Endothelial cell of umbilical vein (primary cell): ENCODE measurements at regions not wholly inside any gene's neighbourhood (a gene's known extent, or its start where the extent isn't known, plus 50 kb on each side); places are given as distances from the start of the nearest gene placed in this dataset.

Experiments
- BruUV-seq: library from RNA; stranded (reverse); fragments of 400-500 nt; replicated peaks from 2 replicates; lab custom pipeline; 2021; lab: Mats Ljungman, UMichigan
- CTCF ChIA-PET: fragments of 300-600, 350-600 bp; sonication (Branson Sonifier 250); formaldehyde crosslinking; loops from one replicate; lab custom pipeline; 2021; ENCODE audit warnings: antibody characterized with exemption, inconsistent platforms; lab: Charles Lee
- POLR2A ChIA-PET: fragments of 300-600, 350-600 bp; sonication (Branson Sonifier 250); formaldehyde crosslinking; loops from one replicate; lab custom pipeline; 2021; ENCODE audit warnings: antibody characterized with exemption, inconsistent platforms; lab: Charles Lee
- DNase-seq: peaks from one replicate; pipeline ENCODE4 v3.0.0-alpha.2; 2011; ENCODE audit warnings: low read depth, low spot score
- FAIRE-seq: peaks from 2 replicates; lab custom pipeline; 2011; peaks lifted over from hg19 to GRCh38; lab: Jason Lieb, UNC
- H2AFZ ChIP-seq: 2 replicates; pipeline ENCODE4 v1.6.0; 2012; ENCODE audit warnings: low read depth, low read length, control low read depth, inconsistent platforms
- H3K27ac ChIP-seq: 2 replicates; pipeline ENCODE4 v1.5.1; 2011; ENCODE audit warnings: low read depth, mild to moderate bottlenecking, control low read depth, low read length, moderate library complexity; ENCODE audit not compliant: insufficient read depth
- H3K27me3 ChIP-seq, 2 experiments: 2 replicates each; pipeline versions ENCODE4 v1.6.0 to v1.6.1; 2011; ENCODE audit warnings: low read length in 2 of 2, mixed read lengths in 1 of 2; ENCODE audit not compliant: control insufficient read depth in 2 of 2, insufficient read depth in 2 of 2
- H3K36me3 ChIP-seq, 2 experiments: 2 replicates in 1 of 2; 3 replicates in 1 of 2; pipeline ENCODE4 v1.5.1; 2011; ENCODE audit warnings: low read length in 2 of 2, mild to moderate bottlenecking in 1 of 2, moderate library complexity in 1 of 2; ENCODE audit not compliant: control insufficient read depth in 2 of 2, insufficient read depth in 2 of 2; ENCODE audit errors: extremely low read depth in 1 of 2
- H3K4me1 ChIP-seq: 3 replicates; pipeline ENCODE4 v1.5.1; 2011; ENCODE audit warnings: mild to moderate bottlenecking, low read length; ENCODE audit not compliant: control insufficient read depth, insufficient read depth; ENCODE audit errors: extremely low read depth
- H3K4me2 ChIP-seq: 2 replicates; pipeline ENCODE4 v1.6.1; 2011; ENCODE audit warnings: low read length, control low read depth, mixed read lengths; ENCODE audit not compliant: insufficient read depth
- H3K4me3 ChIP-seq, 3 experiments: fragments of 200-600 bp in 1 of 3; sonication (generic), shearing (Covaris generic) in 1 of 3; replicated peaks in 1 of 3; 2 replicates each; pipeline ENCODE4 v1.5.1; 2011 to 2016; ENCODE audit warnings: control low read depth in 3 of 3, low read length in 3 of 3, mild to moderate bottlenecking in 2 of 3, inconsistent platforms in 1 of 3, low read depth in 1 of 3, moderate library complexity in 1 of 3; ENCODE audit not compliant: insufficient read depth in 1 of 3
- H3K79me2 ChIP-seq: 2 replicates; pipeline ENCODE4 v1.6.0; 2012; ENCODE audit warnings: low read length, inconsistent platforms; ENCODE audit not compliant: control insufficient read depth, insufficient read depth
- H3K9ac ChIP-seq: replicated peaks from 2 replicates; pipeline ENCODE3; 2011; ENCODE audit warnings: low read length, control low read depth; ENCODE audit not compliant: insufficient read depth; ENCODE audit errors: extremely low read depth
- H3K9me1 ChIP-seq: replicated peaks from 3 replicates; pipeline ENCODE4 v1.6.0; 2011; ENCODE audit warnings: mild to moderate bottlenecking, low read length; ENCODE audit not compliant: control insufficient read depth, insufficient read depth; ENCODE audit errors: extremely low read depth
- H3K9me3 ChIP-seq: replicated peaks from 2 replicates; pipeline ENCODE4 v1.5.1; 2012; ENCODE audit warnings: low read length, inconsistent platforms; ENCODE audit not compliant: control insufficient read depth, insufficient read depth
- H4K20me1 ChIP-seq: replicated peaks from 2 replicates; pipeline ENCODE3; 2011; ENCODE audit warnings: mild to moderate bottlenecking, low read length; ENCODE audit not compliant: control insufficient read depth, insufficient read depth; ENCODE audit errors: extremely low read depth
- CTCF ChIP-seq, 2 donors: IDR thresholded peaks; 1 replicate in 1 of 2; 2 replicates in 1 of 2; pipeline ENCODE4 v1.5.1; 2011; ENCODE audit warnings: low read length in 2 of 2, mild to moderate bottlenecking in 2 of 2, moderate library complexity in 2 of 2, control low read depth in 1 of 2, inconsistent platforms in 1 of 2, low read depth in 1 of 2; ENCODE audit not compliant: insufficient read depth in 1 of 2; ENCODE audit errors: extremely low read depth in 1 of 2
- EZH2 ChIP-seq: IDR thresholded peaks from 2 replicates; pipeline ENCODE4 v1.6.1; 2012; ENCODE audit warnings: borderline replicate concordance, low read depth, mild to moderate bottlenecking, moderate library complexity, low read length, inconsistent platforms; ENCODE audit not compliant: severe bottlenecking
- FOS ChIP-seq: IDR thresholded peaks from 2 replicates; pipeline ENCODE4 v1.6.1; 2011; ENCODE audit warnings: mild to moderate bottlenecking, low read length, moderate library complexity, borderline replicate concordance; ENCODE audit not compliant: insufficient read depth
- GATA2 ChIP-seq: IDR thresholded peaks from 2 replicates; pipeline ENCODE4 v1.7.0; 2011; ENCODE audit warnings: low read depth, mild to moderate bottlenecking, moderate library complexity, mixed read lengths, low read length; ENCODE audit not compliant: insufficient read length, insufficient read depth
- JUN ChIP-seq: IDR thresholded peaks from 2 replicates; pipeline ENCODE4 v1.6.1; 2011; ENCODE audit warnings: borderline replicate concordance, low read depth; ENCODE audit not compliant: insufficient read length, insufficient read depth
- MYC ChIP-seq: IDR thresholded peaks from one replicate; pipeline ENCODE4 v1.6.1; 2011; ENCODE audit warnings: mild to moderate bottlenecking, low read depth, low read length
- POLR2A ChIP-seq: IDR thresholded peaks from 2 replicates; pipeline ENCODE4 v1.6.1; 2012; ENCODE audit warnings: low read depth, mild to moderate bottlenecking, control low read depth, low read length
- POLR2AphosphoS5 ChIP-seq: IDR thresholded peaks from 2 replicates; pipeline ENCODE4 v1.6.1; 2012; ENCODE audit warnings: low read depth, mild to moderate bottlenecking, control low read depth, low read length, moderate library complexity; ENCODE audit not compliant: insufficient read depth
- dilution Hi-C: fragments of 300-500 bp; cut with MboI; formaldehyde crosslinking; loops from one replicate; pipeline ENCODE4 v1.15.0; 2019; ENCODE audit warnings: low sequenced_read_pairs; ENCODE audit not compliant: extremely low pct_ligation_motif_present
- intact Hi-C: fragments of 100-400 bp; cut with micrococcal nuclease; formaldehyde crosslinking; loops from one replicate; pipeline ENCODE4 v1.10.0; 2022
- TF ChIP-seq, protein P1 (sequence below): IDR thresholded peaks from 2 replicates; pipeline ENCODE4 v1.6.1; 2011; ENCODE audit not compliant: insufficient read depth, insufficient read length

GRCh38 chr10:89946106-89946505 lies 244.7 kb downstream of the KIF20B start:
- Histone ChIP-seq H3K4me3 (no peak overlapping the region), H3K36me3 (no peaks in the 10 kb centered on the region), H2AFZ (no peak overlapping the region), H3K9ac (no peak overlapping the region), H3K9me3 (no peaks in the 10 kb centered on the region), H3K4me2 (no peak overlapping the region), H3K79me2 (no peaks in the 10 kb centered on the region), H3K27me3 (no peaks in the 10 kb centered on the region), H3K9me1 (no peaks in the 10 kb centered on the region), H4K20me1 (no peaks in the 10 kb centered on the region), H3K4me1 (no peaks in the 10 kb centered on the region), H3K27ac (no peak overlapping the region)
- intact Hi-C loops (no loop called here), dilution Hi-C loops (no loop called here)
- DNase-seq, result peak; percentile 11
- no TSS peak for BruUV-seq
- TF ChIP-seq GATA2, result no peak
- no peak for TF ChIP-seq EZH2
- no peak for TF ChIP-seq POLR2A
- no peak for TF ChIP-seq CTCF (IDR thresholded peaks at IDR 0.05; ENCODE audit: extremely low read depth in 1 of 2, insufficient read depth in 1 of 2, low read depth in 1 of 2, low read length in 2 of 2)
- TF ChIP-seq POLR2AphosphoS5, result no peak
- TF ChIP-seq, protein P1, sequence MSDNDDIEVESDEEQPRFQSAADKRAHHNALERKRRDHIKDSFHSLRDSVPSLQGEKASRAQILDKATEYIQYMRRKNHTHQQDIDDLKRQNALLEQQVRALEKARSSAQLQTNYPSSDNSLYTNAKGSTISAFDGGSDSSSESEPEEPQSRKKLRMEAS, result no peak
- TF ChIP-seq FOS, result no peak
- no peak for TF ChIP-seq MYC
- TF ChIP-seq JUN, result no peak
- FAIRE-seq, result no peak
- ChIA-PET POLR2A (no interaction called here), CTCF (no interaction called here)
